Caki2 (cell line): ENCODE measurements at regions not wholly inside any gene's neighbourhood (a gene's known extent, or its start where the extent isn't known, plus 50 kb on each side); places are given as distances from the start of the nearest gene placed in this dataset.

Experiments used
- DNase-seq: peaks from one replicate; pipeline ENCODE4 v3.0.0-alpha.2; 2015; ENCODE audit warnings: low read depth
- in situ Hi-C: cut with HindIII; loops from 2 replicates; pipeline ENCODE4 v1.10.0; 2016; ENCODE audit warnings: low sequenced_read_pairs, low pct_unique_long_range_greater_than_20kb, mixed read lengths

GRCh38 chr2:204039298-204039838 lies 102.8 kb downstream of the ICOS start:
- in situ Hi-C loops: no loop called here

GRCh38 chr2:204040016-204040415 lies 103.5 kb downstream of the ICOS start:
- DNase-seq: no peak
- in situ Hi-C loops: no loop called here

More at GRCh38 chr2:204039298-204039838, 102.8 kb downstream of the ICOS start:
- DNase-seq: no peak

GRCh38 chr2:204042401-204042800 lies 105.8 kb downstream of the ICOS start:
- in situ Hi-C loops: no loop called here
- no peak for DNase-seq

- no peak for DNase-seq
- in situ Hi-C loops: no loop called here
Observed at GRCh38 chr2:204046145-204046544, 109.6 kb downstream of the ICOS start.

- DNase-seq: no peak
Observed at GRCh38 chr2:204049635-204050034, 113.1 kb downstream of the ICOS start.

GRCh38 chr2:204050681-204051080 lies 114.1 kb downstream of the ICOS start:
- in situ Hi-C loops: no loop called here
- no peak for DNase-seq

More at GRCh38 chr2:204049635-204050034, 113.1 kb downstream of the ICOS start:
- in situ Hi-C loops: no loop called here

GRCh38 chr2:204051476-204051875 lies 114.9 kb downstream of the ICOS start:
- in situ Hi-C loops: no loop called here
- DNase-seq: no peak

- in situ Hi-C loops: no loop called here
- DNase-seq: no peak
Observed at GRCh38 chr2:204051984-204052556, 115.5 kb downstream of the ICOS start.

GRCh38 chr2:204059016-204059415 lies 122.5 kb downstream of the ICOS start:
- in situ Hi-C loops: no loop called here
- DNase-seq: no peak

GRCh38 chr2:204060841-204061240 lies 124.3 kb downstream of the ICOS start:
- no peak for DNase-seq
- in situ Hi-C loops: no loop called here

GRCh38 chr2:204061241-204061640 lies 124.7 kb downstream of the ICOS start:
- DNase-seq: no peak
- in situ Hi-C loops: no loop called here

GRCh38 chr2:204064119-204064518 lies 127.6 kb downstream of the ICOS start:
- in situ Hi-C loops: no loop called here

GRCh38 chr2:204065566-204065965 lies 129.0 kb downstream of the ICOS start:
- no peak for DNase-seq
- in situ Hi-C loops: no loop called here

More at GRCh38 chr2:204064119-204064518, 127.6 kb downstream of the ICOS start:
- DNase-seq: no peak

GRCh38 chr2:204066051-204066450 lies 129.5 kb downstream of the ICOS start:
- DNase-seq: no peak
- in situ Hi-C loops: no loop called here

- in situ Hi-C loops: no loop called here
- DNase-seq: no peak
Observed at GRCh38 chr2:204069804-204070203, 133.2 kb downstream of the ICOS start.

GRCh38 chr2:204072443-204073324 lies 136.1 kb downstream of the ICOS start:
- peak; percentile 2 for DNase-seq
- in situ Hi-C loops: no loop called here

- DNase-seq: no peak
- in situ Hi-C loops: no loop called here
Observed at GRCh38 chr2:204074456-204074855, 137.9 kb downstream of the ICOS start.

GRCh38 chr2:204078003-204078698 lies 141.6 kb downstream of the ICOS start:
- DNase-seq: no peak
- in situ Hi-C loops: no loop called here
